ENCODE measurements at regions not wholly inside any gene's neighbourhood (a gene's known extent, or its start where the extent isn't known, plus 50 kb on each side); places are given as distances from the start of the nearest gene placed in this dataset.

DNA sequence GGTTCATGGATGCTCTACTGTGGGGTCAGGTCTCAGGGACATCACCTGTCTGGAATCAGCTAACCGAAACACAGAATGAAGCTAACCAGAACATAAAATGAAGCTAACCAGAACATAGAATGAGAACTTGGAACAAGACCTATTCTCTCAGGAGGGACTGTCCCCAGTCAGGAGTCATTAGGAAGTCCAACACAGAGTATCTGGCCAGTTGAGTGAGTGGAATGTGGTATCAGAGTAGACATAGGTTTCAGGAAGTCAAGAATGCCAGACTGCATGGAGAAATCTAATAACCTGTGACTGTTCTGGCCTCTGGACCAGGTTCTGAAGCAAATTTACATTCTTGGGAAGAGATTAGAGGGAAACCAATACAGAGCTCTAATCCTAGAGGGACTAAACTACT is 609.6 kb downstream of the PRELID2 start:
- H3K27ac ChIP-seq (ENCODE audit: low read depth in 1 of 2, low read length in 1 of 2), result no peak overlapping the region
- WGBS, 2 donors, result 93 to 94% methylated on average over 1 of the region's 1 CpG
- H3K9me3 ChIP-seq (ENCODE audit: control insufficient read depth in 4 of 4, insufficient read depth in 3 of 4, low read length in 3 of 4), result no peaks in the 10 kb centered on the region
- TF ChIP-seq, protein P1, sequence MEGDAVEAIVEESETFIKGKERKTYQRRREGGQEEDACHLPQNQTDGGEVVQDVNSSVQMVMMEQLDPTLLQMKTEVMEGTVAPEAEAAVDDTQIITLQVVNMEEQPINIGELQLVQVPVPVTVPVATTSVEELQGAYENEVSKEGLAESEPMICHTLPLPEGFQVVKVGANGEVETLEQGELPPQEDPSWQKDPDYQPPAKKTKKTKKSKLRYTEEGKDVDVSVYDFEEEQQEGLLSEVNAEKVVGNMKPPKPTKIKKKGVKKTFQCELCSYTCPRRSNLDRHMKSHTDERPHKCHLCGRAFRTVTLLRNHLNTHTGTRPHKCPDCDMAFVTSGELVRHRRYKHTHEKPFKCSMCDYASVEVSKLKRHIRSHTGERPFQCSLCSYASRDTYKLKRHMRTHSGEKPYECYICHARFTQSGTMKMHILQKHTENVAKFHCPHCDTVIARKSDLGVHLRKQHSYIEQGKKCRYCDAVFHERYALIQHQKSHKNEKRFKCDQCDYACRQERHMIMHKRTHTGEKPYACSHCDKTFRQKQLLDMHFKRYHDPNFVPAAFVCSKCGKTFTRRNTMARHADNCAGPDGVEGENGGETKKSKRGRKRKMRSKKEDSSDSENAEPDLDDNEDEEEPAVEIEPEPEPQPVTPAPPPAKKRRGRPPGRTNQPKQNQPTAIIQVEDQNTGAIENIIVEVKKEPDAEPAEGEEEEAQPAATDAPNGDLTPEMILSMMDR (IDR thresholded peaks at IDR 0.05; ENCODE audit: control extremely low read depth, extremely low read depth), result no peak
- ATAC-seq (ENCODE audit: insufficient read depth, low FRiP score) (no peak), DNase-seq (no peak)
- peaks cover 0 to 15% (median 0%) of the 10 kb centered on the region in 5 donors for H3K4me1 ChIP-seq (ENCODE audit: control insufficient read depth in 5 of 5, insufficient read depth in 5 of 5, low read length in 5 of 5)
- no peak overlapping the region for H3K4me3 ChIP-seq
- no peaks in the 10 kb centered on the region for H3K36me3 ChIP-seq (ENCODE audit: control insufficient read depth in 4 of 4, insufficient read depth in 4 of 4, low read length in 4 of 4)
- no peaks in the 10 kb centered on the region for H3K27me3 ChIP-seq (ENCODE audit: control insufficient read depth in 3 of 3, insufficient read depth in 3 of 3, low read length in 2 of 3)
- H3K9ac ChIP-seq (ENCODE audit: insufficient read depth in 1 of 2, low read length in 2 of 2), result no peak overlapping the region

DNA sequence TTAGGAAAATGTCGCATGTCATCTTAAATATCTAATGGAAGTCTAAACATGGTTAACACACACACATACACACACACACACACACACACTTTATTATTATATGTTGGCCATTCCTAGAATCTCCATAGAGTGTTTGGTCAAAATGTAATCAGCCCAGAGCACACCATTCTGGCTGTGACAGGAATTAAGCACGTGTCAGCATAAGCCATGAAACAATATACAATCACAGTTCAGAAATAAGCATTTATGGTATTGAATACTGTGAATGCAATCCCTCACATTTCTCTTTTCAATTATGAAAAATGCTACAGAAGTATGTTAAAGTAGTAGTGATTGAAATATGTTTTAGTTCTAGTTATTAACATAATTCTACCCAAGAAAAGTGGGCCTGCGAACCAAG is 611.6 kb downstream of the PRELID2 start:
- TF ChIP-seq, protein P1 (IDR thresholded peaks at IDR 0.05; ENCODE audit: control extremely low read depth, extremely low read depth), result no peak

DNA sequence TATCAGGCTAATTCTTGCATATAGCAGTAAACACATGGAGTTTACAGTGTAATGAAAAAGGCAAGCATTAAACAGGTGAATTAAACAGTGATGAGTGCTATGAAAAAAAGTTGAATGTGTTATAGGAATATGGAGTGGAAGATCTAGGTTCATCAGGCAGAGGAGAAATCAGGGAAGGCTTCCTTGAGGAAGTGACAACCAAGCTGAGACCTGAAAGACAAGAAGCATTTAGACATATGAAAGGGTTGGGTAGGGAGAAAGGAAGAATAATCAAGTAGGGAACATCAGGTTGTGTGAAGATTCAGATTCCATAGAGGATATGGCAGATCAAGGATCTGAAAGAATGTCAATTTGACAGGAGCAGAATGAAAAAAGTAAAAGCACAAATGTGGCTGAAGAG is 612.5 kb downstream of the PRELID2 start:
- Histone ChIP-seq H3K4me3 (no peak overlapping the region), H3K9me3 (ENCODE audit: control insufficient read depth in 4 of 4, insufficient read depth in 3 of 4, low read length in 3 of 4) (no peaks in the 10 kb centered on the region), H3K27ac (ENCODE audit: low read depth in 1 of 2, low read length in 1 of 2) (no peak overlapping the region), H3K27me3 (ENCODE audit: control insufficient read depth in 3 of 3, insufficient read depth in 3 of 3, low read length in 2 of 3) (no peaks in the 10 kb centered on the region), H3K36me3 (ENCODE audit: control insufficient read depth in 4 of 4, insufficient read depth in 4 of 4, low read length in 4 of 4) (no peaks in the 10 kb centered on the region), H3K9ac (ENCODE audit: insufficient read depth in 1 of 2, low read length in 2 of 2) (no peak overlapping the region), H3K4me1 (ENCODE audit: control insufficient read depth in 5 of 5, insufficient read depth in 5 of 5, low read length in 5 of 5) (peaks cover 0 to 11% (median 0%) of the 10 kb centered on the region in 5 donors)
- no peak for ATAC-seq (ENCODE audit: insufficient read depth, low FRiP score)
- TF ChIP-seq, protein P1 (IDR thresholded peaks at IDR 0.05; ENCODE audit: control extremely low read depth, extremely low read depth), result no peak
- no peak for DNase-seq

More for the DNA sequence above, 611.6 kb downstream of the PRELID2 start:
- no peak for DNase-seq
- Histone ChIP-seq H3K4me3 (no peak overlapping the region), H3K4me1 (ENCODE audit: control insufficient read depth in 5 of 5, insufficient read depth in 5 of 5, low read length in 5 of 5) (peaks cover 0 to 15% (median 0%) of the 10 kb centered on the region in 5 donors), H3K27me3 (ENCODE audit: control insufficient read depth in 3 of 3, insufficient read depth in 3 of 3, low read length in 2 of 3) (no peaks in the 10 kb centered on the region), H3K36me3 (ENCODE audit: control insufficient read depth in 4 of 4, insufficient read depth in 4 of 4, low read length in 4 of 4) (no peaks in the 10 kb centered on the region), H3K27ac (ENCODE audit: low read depth in 1 of 2, low read length in 1 of 2) (no peak overlapping the region), H3K9me3 (ENCODE audit: control insufficient read depth in 4 of 4, insufficient read depth in 3 of 4, low read length in 3 of 4) (no peaks in the 10 kb centered on the region), H3K9ac (ENCODE audit: insufficient read depth in 1 of 2, low read length in 2 of 2) (no peak overlapping the region)
- no peak for ATAC-seq (ENCODE audit: insufficient read depth, low FRiP score)
- 84 to 93% methylated on average over 3 of the region's 3 CpGs for WGBS, 2 donors

DNA sequence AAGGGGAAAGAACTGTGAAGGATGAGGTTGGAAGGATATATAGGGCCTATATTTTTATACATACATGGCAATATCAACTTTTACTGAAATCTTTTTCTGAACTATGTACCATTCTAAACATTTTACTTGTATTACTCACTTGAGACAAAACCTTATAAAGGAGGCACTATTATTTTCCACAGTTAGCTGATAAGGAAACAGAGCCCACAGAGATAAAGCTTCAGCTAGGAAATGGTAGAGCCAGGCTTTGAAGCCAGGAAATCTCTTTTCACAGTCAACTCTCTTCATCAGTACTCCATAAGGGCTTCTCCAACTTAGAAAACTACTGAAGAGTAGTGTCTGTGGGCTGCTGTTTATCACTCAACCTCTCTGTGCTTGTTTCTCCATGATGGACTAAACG is 613.7 kb downstream of the PRELID2 start:
- H3K9me3 ChIP-seq (ENCODE audit: control insufficient read depth in 4 of 4, insufficient read depth in 3 of 4, low read length in 3 of 4), result no peaks in the 10 kb centered on the region
- ATAC-seq (ENCODE audit: insufficient read depth, low FRiP score), result no peak
- TF ChIP-seq, protein P1 (IDR thresholded peaks at IDR 0.05; ENCODE audit: control extremely low read depth, extremely low read depth), result no peak
- DNase-seq, result no peak
- H3K27me3 ChIP-seq (ENCODE audit: control insufficient read depth in 3 of 3, insufficient read depth in 3 of 3, low read length in 2 of 3), result no peaks in the 10 kb centered on the region
- no peak overlapping the region for H3K27ac ChIP-seq (ENCODE audit: low read depth in 1 of 2, low read length in 1 of 2)
- H3K9ac ChIP-seq (ENCODE audit: insufficient read depth in 1 of 2, low read length in 2 of 2), result no peak overlapping the region
- no peak overlapping the region for H3K4me3 ChIP-seq
- H3K36me3 ChIP-seq (ENCODE audit: control insufficient read depth in 4 of 4, insufficient read depth in 4 of 4, low read length in 4 of 4), result no peaks in the 10 kb centered on the region
- 93 to 98% methylated on average over 1 of the region's 1 CpG for WGBS, 2 donors
- peaks cover 0 to 1% (median 0%) of the 10 kb centered on the region in 5 donors for H3K4me1 ChIP-seq (ENCODE audit: control insufficient read depth in 5 of 5, insufficient read depth in 5 of 5, low read length in 5 of 5)

Measured in lung (tissue), 11 donors.